ENCODE measurements at regions not wholly inside any gene's neighbourhood (a gene's known extent, or its start where the extent isn't known, plus 50 kb on each side); places are given as distances from the start of the nearest gene placed in this dataset.

- DNase-seq (ENCODE audit: low spot score), result no peak
- ChIA-PET CTCF (ENCODE audit: unreplicated experiment) (no interaction called here), POLR2A (interaction anchor here (0.7 to 1.2 kb wide), 5 partner anchors 15 to 424 kb away, joined by 3 to 5 read pairs (median 3); no protein-coding TSS in a partner anchor)
- Histone ChIP-seq H2AFZ (ENCODE audit: low read length) (no peak overlapping the region), H3K4me3 (ENCODE audit: low read depth, low read length, poor library complexity, severe bottlenecking) (no peak overlapping the region), H3K36me3 (ENCODE audit: insufficient read depth, low read length) (no peaks in the 10 kb centered on the region), H4K20me1 (ENCODE audit: insufficient read depth, low read length) (no peaks in the 10 kb centered on the region), H3K79me2 (ENCODE audit: insufficient read depth, low read depth, low read length) (no peaks in the 10 kb centered on the region), H3K4me1 (ENCODE audit: insufficient read depth, low read length, poor library complexity, severe bottlenecking) (no peaks in the 10 kb centered on the region), H3K27ac (ENCODE audit: low read depth, low read length, poor library complexity, severe bottlenecking) (no peak overlapping the region), H3K4me2 (ENCODE audit: low read length) (no peak overlapping the region), H3K9me3 (ENCODE audit: low read length) (no peaks in the 10 kb centered on the region), H3K9me2 (ENCODE audit: insufficient read depth, low read length) (no peaks in the 10 kb centered on the region)
- TF ChIP-seq EZH2phosphoT487 (IDR thresholded peaks at IDR 0.05; ENCODE audit: borderline replicate concordance, low read depth, low read length), result no peak
- BruUV-seq (replicated peaks), result no TSS peak
- intact Hi-C loops (cut with micrococcal nuclease; ENCODE audit: unreplicated experiment), result no loop called here
These were observed 349.2 kb upstream of the MEF2C start for GRCh38 chr5:89232139-89232603.

GRCh38 chr5:89230178-89230577, 347.2 kb upstream of the MEF2C start:
- BruUV-seq (replicated peaks), result no TSS peak
- no peak overlapping the region for H3K27ac ChIP-seq (ENCODE audit: low read depth, low read length, poor library complexity, severe bottlenecking)
- TF ChIP-seq, protein P1, sequence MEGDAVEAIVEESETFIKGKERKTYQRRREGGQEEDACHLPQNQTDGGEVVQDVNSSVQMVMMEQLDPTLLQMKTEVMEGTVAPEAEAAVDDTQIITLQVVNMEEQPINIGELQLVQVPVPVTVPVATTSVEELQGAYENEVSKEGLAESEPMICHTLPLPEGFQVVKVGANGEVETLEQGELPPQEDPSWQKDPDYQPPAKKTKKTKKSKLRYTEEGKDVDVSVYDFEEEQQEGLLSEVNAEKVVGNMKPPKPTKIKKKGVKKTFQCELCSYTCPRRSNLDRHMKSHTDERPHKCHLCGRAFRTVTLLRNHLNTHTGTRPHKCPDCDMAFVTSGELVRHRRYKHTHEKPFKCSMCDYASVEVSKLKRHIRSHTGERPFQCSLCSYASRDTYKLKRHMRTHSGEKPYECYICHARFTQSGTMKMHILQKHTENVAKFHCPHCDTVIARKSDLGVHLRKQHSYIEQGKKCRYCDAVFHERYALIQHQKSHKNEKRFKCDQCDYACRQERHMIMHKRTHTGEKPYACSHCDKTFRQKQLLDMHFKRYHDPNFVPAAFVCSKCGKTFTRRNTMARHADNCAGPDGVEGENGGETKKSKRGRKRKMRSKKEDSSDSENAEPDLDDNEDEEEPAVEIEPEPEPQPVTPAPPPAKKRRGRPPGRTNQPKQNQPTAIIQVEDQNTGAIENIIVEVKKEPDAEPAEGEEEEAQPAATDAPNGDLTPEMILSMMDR (conservative IDR thresholded peaks at IDR 0.05; ENCODE audit: low read length), result no peak
- TF ChIP-seq EZH2phosphoT487 (IDR thresholded peaks at IDR 0.05; ENCODE audit: borderline replicate concordance, low read depth, low read length), result no peak
- no peaks in the 10 kb centered on the region for H4K20me1 ChIP-seq (ENCODE audit: insufficient read depth, low read length)
- intact Hi-C loops (cut with micrococcal nuclease; ENCODE audit: unreplicated experiment), result no loop called here
- DNase-seq (ENCODE audit: low spot score), result no peak
- no peaks in the 10 kb centered on the region for H3K9me2 ChIP-seq (ENCODE audit: insufficient read depth, low read length)
- H3K9me3 ChIP-seq (ENCODE audit: low read length), result no peaks in the 10 kb centered on the region
- H3K79me2 ChIP-seq (ENCODE audit: insufficient read depth, low read depth, low read length), result no peaks in the 10 kb centered on the region
- CTCF ChIA-PET (ENCODE audit: unreplicated experiment), result no interaction called here
- H3K36me3 ChIP-seq (ENCODE audit: insufficient read depth, low read length), result no peaks in the 10 kb centered on the region
- H2AFZ ChIP-seq (ENCODE audit: low read length), result no peak overlapping the region
- H3K4me2 ChIP-seq (ENCODE audit: low read length), result no peak overlapping the region
- H3K4me1 ChIP-seq (ENCODE audit: insufficient read depth, low read length, poor library complexity, severe bottlenecking), result no peaks in the 10 kb centered on the region
- POLR2A ChIA-PET, result interaction anchor here (0.5 kb wide), 1 partner anchor 517 kb away, joined by 3 read pairs; no protein-coding TSS in a partner anchor
- H3K4me3 ChIP-seq (ENCODE audit: low read depth, low read length, poor library complexity, severe bottlenecking), result no peak overlapping the region

GRCh38 chr5:89229331-89230070, 346.5 kb upstream of the MEF2C start:
- no peaks in the 10 kb centered on the region for H4K20me1 ChIP-seq (ENCODE audit: insufficient read depth, low read length)
- H3K9me3 ChIP-seq (ENCODE audit: low read length), result no peaks in the 10 kb centered on the region
- no peaks in the 10 kb centered on the region for H3K36me3 ChIP-seq (ENCODE audit: insufficient read depth, low read length)
- H3K4me3 ChIP-seq (ENCODE audit: low read depth, low read length, poor library complexity, severe bottlenecking), result no peak overlapping the region
- no TSS peak for BruUV-seq (replicated peaks)
- POLR2A ChIA-PET, result no interaction called here
- H3K9me2 ChIP-seq (ENCODE audit: insufficient read depth, low read length), result no peaks in the 10 kb centered on the region
- H3K79me2 ChIP-seq (ENCODE audit: insufficient read depth, low read depth, low read length), result no peaks in the 10 kb centered on the region
- no peak overlapping the region for H3K27ac ChIP-seq (ENCODE audit: low read depth, low read length, poor library complexity, severe bottlenecking)
- CTCF ChIA-PET (ENCODE audit: unreplicated experiment), result no interaction called here
- intact Hi-C loops (cut with micrococcal nuclease; ENCODE audit: unreplicated experiment), result no loop called here
- H3K4me2 ChIP-seq (ENCODE audit: low read length), result no peak overlapping the region
- no peak for DNase-seq (ENCODE audit: low spot score)
- TF ChIP-seq, protein P1 (conservative IDR thresholded peaks at IDR 0.05; ENCODE audit: low read length), result no peak
- TF ChIP-seq EZH2phosphoT487 (IDR thresholded peaks at IDR 0.05; ENCODE audit: borderline replicate concordance, low read depth, low read length), result no peak
- H3K4me1 ChIP-seq (ENCODE audit: insufficient read depth, low read length, poor library complexity, severe bottlenecking), result no peaks in the 10 kb centered on the region
- no peak overlapping the region for H2AFZ ChIP-seq (ENCODE audit: low read length)

All from OCI-LY7 (cell line).